WI38 (cell line): ENCODE measurements at regions not wholly inside any gene's neighbourhood (a gene's known extent, or its start where the extent isn't known, plus 50 kb on each side); places are given as distances from the start of the nearest gene placed in this dataset.

Experiments used
- H3K4me3 ChIP-seq: 2 replicates; pipeline ENCODE4 v1.5.1; 2011; ENCODE audit warnings: low read depth, mild to moderate bottlenecking, control low read depth, low read length
- CTCF ChIP-seq: IDR thresholded peaks from 2 replicates; pipeline ENCODE4 v1.5.1; 2012; ENCODE audit warnings: low read depth, mild to moderate bottlenecking, control low read depth, low read length

- no peak overlapping the region for H3K4me3 ChIP-seq
- no peak for TF ChIP-seq CTCF
Observed at GRCh38 chr19:31068268-31068667, 281.0 kb downstream of the TSHZ3 start.

DNA sequence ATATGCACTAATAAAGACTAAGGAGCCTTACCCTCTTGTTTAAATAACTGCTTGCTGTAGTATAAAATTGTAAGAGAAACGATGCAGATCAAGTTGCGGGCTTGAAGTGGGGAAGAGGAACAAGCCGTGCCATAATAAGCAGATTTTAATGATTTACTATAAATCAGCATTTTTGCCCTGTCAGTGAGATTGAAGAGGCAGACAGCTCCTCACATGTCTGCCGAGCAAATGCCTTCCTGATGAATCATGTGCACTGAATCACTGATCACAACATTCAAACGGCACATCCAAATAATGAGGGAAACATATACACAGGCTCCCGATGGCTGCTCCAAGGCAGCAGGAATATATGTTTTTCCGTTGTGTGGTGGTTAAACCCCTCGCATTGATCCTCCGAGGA is 282.9 kb downstream of the TSHZ3 start:
- no peak overlapping the region for H3K4me3 ChIP-seq
- TF ChIP-seq CTCF: no peak

DNA sequence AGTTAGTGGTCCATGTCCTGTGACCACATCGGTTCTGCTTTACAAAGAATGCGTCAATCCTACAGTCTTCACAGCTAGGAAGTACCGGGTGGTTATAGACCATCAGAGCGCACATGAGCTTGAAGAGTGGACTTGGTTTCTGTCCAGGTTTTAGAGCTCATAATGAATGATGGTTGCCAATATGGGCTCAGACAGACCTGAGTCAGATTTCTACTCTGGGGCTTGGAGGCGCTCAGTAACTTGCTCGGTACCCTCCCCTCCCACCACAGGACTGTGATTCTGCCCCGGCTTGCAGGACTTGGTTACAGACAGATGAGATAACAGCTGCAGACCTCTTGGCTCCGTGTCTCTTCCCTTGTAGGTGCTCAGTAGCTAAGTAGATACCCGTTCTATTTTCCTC is 284.7 kb downstream of the TSHZ3 start:
- H3K4me3 ChIP-seq: no peak overlapping the region
- no peak for TF ChIP-seq CTCF

DNA sequence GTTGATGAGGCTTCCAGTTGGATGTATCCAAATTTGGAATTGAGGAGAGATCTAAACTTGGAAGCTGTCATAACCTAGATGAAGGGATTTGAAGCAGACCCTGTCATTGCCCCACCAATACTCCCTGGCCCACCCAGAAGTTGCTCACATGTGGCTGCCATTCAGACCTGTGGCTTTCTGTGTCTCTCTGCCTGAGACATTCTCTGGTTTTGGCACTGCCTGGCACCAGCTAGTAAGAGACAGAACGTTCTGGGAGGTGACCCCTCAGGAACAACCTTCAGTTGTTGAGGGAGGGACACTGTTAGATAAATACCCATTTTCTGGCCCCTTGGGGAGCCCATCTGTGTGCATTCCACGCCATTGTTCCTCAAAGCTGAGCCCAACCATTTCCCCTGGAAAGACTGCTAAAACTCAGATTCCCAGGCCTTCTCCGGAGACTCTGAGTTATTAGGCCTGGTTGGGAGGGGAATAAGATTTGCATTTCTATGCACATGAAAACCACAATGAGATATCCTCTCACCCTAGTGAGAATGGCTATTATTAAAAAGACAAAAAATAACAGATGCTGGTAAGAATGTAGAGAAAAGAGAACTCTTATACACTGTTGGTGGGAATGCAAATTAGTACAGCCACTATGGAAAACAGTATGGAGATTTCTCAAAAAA is 290.4 kb downstream of the TSHZ3 start:
- no peak for TF ChIP-seq CTCF
- no peak overlapping the region for H3K4me3 ChIP-seq

DNA sequence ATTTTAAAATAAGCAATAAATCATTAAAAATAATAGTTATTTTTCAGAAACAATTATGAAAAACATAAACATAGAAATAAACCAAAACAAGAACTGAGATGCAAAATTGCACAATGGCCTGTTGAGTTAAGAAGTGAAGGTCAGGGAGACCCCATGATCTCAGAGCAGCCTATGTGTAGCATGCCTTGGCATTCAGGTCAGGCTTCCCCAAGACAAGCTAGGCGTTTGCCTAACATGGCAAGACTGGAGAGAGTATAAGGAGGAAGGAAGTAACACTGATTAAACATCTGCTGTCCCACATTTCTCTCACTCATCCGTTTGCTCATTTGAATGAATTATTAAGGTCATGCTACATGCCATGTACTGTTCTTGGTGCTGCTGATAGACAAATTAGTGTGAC is 291.8 kb downstream of the TSHZ3 start:
- no peak overlapping the region for H3K4me3 ChIP-seq
- no peak for TF ChIP-seq CTCF

- H3K4me3 ChIP-seq: no peak overlapping the region
- TF ChIP-seq CTCF: no peak
Observed at GRCh38 chr19:31055454-31055853, 293.8 kb downstream of the TSHZ3 start.

DNA sequence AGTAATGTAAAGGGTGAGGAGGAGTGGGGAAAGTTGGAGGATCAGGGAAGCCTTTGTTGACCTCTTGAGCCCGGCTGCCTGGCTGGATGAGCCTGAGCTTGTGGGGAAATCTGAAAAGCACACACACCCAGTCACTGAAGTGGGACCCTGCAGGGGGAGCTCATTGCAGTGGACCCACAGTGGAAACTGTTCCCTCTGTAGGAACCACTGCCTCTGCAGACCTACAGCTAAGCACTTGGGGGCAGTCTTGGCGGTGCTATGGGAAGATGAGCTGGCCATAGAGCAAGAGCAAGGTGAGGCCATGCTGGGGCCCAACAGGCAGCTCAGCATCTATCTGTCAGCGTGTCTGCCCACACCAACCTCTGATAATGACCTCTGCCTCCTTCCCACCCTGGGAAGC is 294.8 kb downstream of the TSHZ3 start:
- peak; percentile 73 for TF ChIP-seq CTCF

More for the DNA sequence above, 294.8 kb downstream of the TSHZ3 start:
- no peak overlapping the region for H3K4me3 ChIP-seq
